Stomach (tissue), 8 donors: ENCODE measurements at regions not wholly inside any gene's neighbourhood (a gene's known extent, or its start where the extent isn't known, plus 50 kb on each side); places are given as distances from the start of the nearest gene placed in this dataset.

Experiments
- DNase-seq, 2 donors: peaks; one replicate each; pipeline versions ENCODE4 v3.0.0 to v3.0.0-alpha.2; 2013 to 2019
- H3K27ac ChIP-seq, 5 donors: fragments of 200-600 bp in 4 of 5; sonication (generic) in 4 of 5; one replicate each; pipeline ENCODE4 v1.5.1; 2013 to 2019; ENCODE audit warnings: mild to moderate bottlenecking in 1 of 5, moderate library complexity in 1 of 5
- H3K27me3 ChIP-seq, 3 donors: fragments of 200-600 bp; sonication (generic); one replicate each; pipeline ENCODE4 v1.5.1; 2017 to 2019; ENCODE audit warnings: mixed run types in 1 of 3
- H3K36me3 ChIP-seq, 4 donors: fragments of 200-600 bp; sonication (generic); 1 replicate in 3 of 4; 2 replicates in 1 of 4; pipeline ENCODE4 v1.5.1; 2016 to 2019
- H3K4me1 ChIP-seq, 4 donors: fragments of 200-600 bp; sonication (generic); one replicate each; pipeline ENCODE4 v1.5.1; 2016 to 2019
- H3K4me3 ChIP-seq, 4 donors: fragments of 200-600 bp; sonication (generic) in 3 of 4; one replicate each; pipeline ENCODE4 v1.5.1; 2016 to 2019; ENCODE audit warnings: mild to moderate bottlenecking in 1 of 4
- H3K9me3 ChIP-seq, 4 donors: fragments of 200-600 bp; sonication (generic); one replicate each; pipeline ENCODE4 v1.5.1; 2016 to 2019
- CTCF ChIP-seq, 7 experiments: fragments of 450-650 bp in 4 of 7; fragments of 200-600 bp in 3 of 7; sonication (generic) in 3 of 7; IDR thresholded peaks; one replicate each; pipeline ENCODE4 v1.5.1; 2016 to 2019; ENCODE audit warnings: antibody characterized with exemption in 7 of 7, control low read depth in 2 of 7, mild to moderate bottlenecking in 1 of 7
- EP300 ChIP-seq: sonication (generic); formaldehyde crosslinking; IDR thresholded peaks from one replicate; pipeline ENCODE4 v1.6.1; 2017; ENCODE audit warnings: antibody characterized with exemption
- POLR2A ChIP-seq, 4 donors: fragments of 450-650 bp; IDR thresholded peaks; one replicate each; pipeline ENCODE4 v1.6.1; 2016; ENCODE audit warnings: antibody characterized with exemption in 4 of 4, control low read depth in 2 of 4, mild to moderate bottlenecking in 1 of 4, moderate library complexity in 1 of 4
- POLR2AphosphoS5 ChIP-seq, 3 donors: sonication (generic); formaldehyde crosslinking; IDR thresholded peaks; one replicate each; pipeline ENCODE4 v1.6.1; 2016; ENCODE audit warnings: antibody characterized with exemption in 3 of 3
- WGBS, 5 donors: extraction: QIAGEN DNeasy Blood & Tissue Kit in 3 of 5; methylation state at CpG; one replicate each; pipeline versions ENCODE4 v1.1.5 to v1.1.7; 2013 to 2018; 5-methylcytosine and 5-hydroxymethylcytosine counted together
- intact Hi-C: fragments of 100-400 bp; cut with DNase I; formaldehyde crosslinking; loops from one replicate; pipeline ENCODE4 v1.15.1; 2023; ENCODE audit warnings: low total_unique reads
- donor health status: healthy with polysubstance abuse.
- donor health status: Bipolar disorder and iron deficiency.
- donor health status: healthy.

- no peak for TF ChIP-seq POLR2A (IDR thresholded peaks at IDR 0.05)
- no peak for TF ChIP-seq CTCF (IDR thresholded peaks at IDR 0.05)
- TF ChIP-seq EP300, result no peak
- no peak for TF ChIP-seq POLR2AphosphoS5 (IDR thresholded peaks at IDR 0.05)
Observed at GRCh38 chr17:63333869-63334268, 112.2 kb downstream of the CYB561 start.

GRCh38 chr17:63335831-63336230 lies 110.3 kb downstream of the CYB561 start:
- Histone ChIP-seq H3K27me3 (no peaks in the 10 kb centered on the region), H3K27ac (no peak overlapping the region), H3K4me1 (peaks cover 0 to 4% (median 0%) of the 10 kb centered on the region in 4 donors), H3K9me3 (no peaks in the 10 kb centered on the region), H3K4me3 (no peak overlapping the region), H3K36me3 (peaks cover 0 to 9% (median 2%) of the 10 kb centered on the region in 4 donors)
- TF ChIP-seq EP300 (no peak), CTCF (IDR thresholded peaks at IDR 0.05) (no peak)
- no peak for DNase-seq
- intact Hi-C loops, result no loop called here
- 82 to 89% (median 84%) methylated on average over 1 of the region's 1 CpG for WGBS, 5 donors

More at GRCh38 chr17:63333869-63334268, 112.2 kb downstream of the CYB561 start:
- Histone ChIP-seq H3K9me3 (no peaks in the 10 kb centered on the region), H3K27ac (no peak overlapping the region), H3K27me3 (no peaks in the 10 kb centered on the region), H3K4me1 (peaks cover 0 to 4% (median 0%) of the 10 kb centered on the region in 4 donors), H3K36me3 (no peaks in the 10 kb centered on the region), H3K4me3 (no peak overlapping the region)
- no peak for DNase-seq
- WGBS, 5 donors, result 43 to 60% (median 57%) methylated on average over 1 of the region's 1 CpG
- intact Hi-C loops, result no loop called here

- H3K9me3 ChIP-seq, result no peaks in the 10 kb centered on the region
- peaks cover 0 to 18% (median 8%) of the 10 kb centered on the region in 4 donors for H3K36me3 ChIP-seq
- no peak for TF ChIP-seq POLR2A (IDR thresholded peaks at IDR 0.05)
- no peak for TF ChIP-seq EP300
- TF ChIP-seq POLR2AphosphoS5 (IDR thresholded peaks at IDR 0.05), result no peak
- TF ChIP-seq CTCF (IDR thresholded peaks at IDR 0.05), result no peak
- H3K27ac ChIP-seq, result no peak overlapping the region
- no peaks in the 10 kb centered on the region for H3K27me3 ChIP-seq
- no peak overlapping the region for H3K4me3 ChIP-seq
- no peak for DNase-seq
- peaks cover 0 to 4% (median 0%) of the 10 kb centered on the region in 4 donors for H3K4me1 ChIP-seq
- 84 to 95% (median 92%) methylated on average over 5 of the region's 5 CpGs for WGBS, 5 donors
- intact Hi-C loops, result no loop called here
Observed at GRCh38 chr17:63337579-63337978, 108.5 kb downstream of the CYB561 start.

GRCh38 chr17:63338272-63338671 lies 107.8 kb downstream of the CYB561 start:
- no peak for DNase-seq
- Histone ChIP-seq H3K36me3 (peaks cover 0 to 18% (median 8%) of the 10 kb centered on the region in 4 donors), H3K27ac (no peak overlapping the region), H3K27me3 (no peaks in the 10 kb centered on the region), H3K4me3 (no peak overlapping the region), H3K4me1 (peaks cover 0 to 4% (median 0%) of the 10 kb centered on the region in 4 donors), H3K9me3 (no peaks in the 10 kb centered on the region)
- TF ChIP-seq POLR2AphosphoS5 (IDR thresholded peaks at IDR 0.05) (no peak), CTCF (IDR thresholded peaks at IDR 0.05) (no peak), EP300 (no peak), POLR2A (IDR thresholded peaks at IDR 0.05) (no peak)
- intact Hi-C loops, result no loop called here
